Fibroblast of the aortic adventitia (primary cell): ENCODE measurements at regions not wholly inside any gene's neighbourhood (a gene's known extent, or its start where the extent isn't known, plus 50 kb on each side); places are given as distances from the start of the nearest gene placed in this dataset.
A peak's percentile ranks its signal among the peaks of the same experiment; 100 is the strongest.

Experiments used
- DNase-seq: peaks from one replicate; pipeline ENCODE4 v3.0.0-alpha.2; 2010; ENCODE audit warnings: low read depth
- H3K4me3 ChIP-seq: 2 replicates; pipeline ENCODE4 v1.5.1; 2011; ENCODE audit warnings: low read depth, mild to moderate bottlenecking, control low read depth, low read length, moderate library complexity
- TF ChIP-seq, protein P1 (sequence below): IDR thresholded peaks from 2 replicates; pipeline ENCODE4 v1.5.1; 2011; ENCODE audit warnings: mild to moderate bottlenecking, low read length, control low read depth, inconsistent platforms; ENCODE audit not compliant: insufficient read depth

DNA sequence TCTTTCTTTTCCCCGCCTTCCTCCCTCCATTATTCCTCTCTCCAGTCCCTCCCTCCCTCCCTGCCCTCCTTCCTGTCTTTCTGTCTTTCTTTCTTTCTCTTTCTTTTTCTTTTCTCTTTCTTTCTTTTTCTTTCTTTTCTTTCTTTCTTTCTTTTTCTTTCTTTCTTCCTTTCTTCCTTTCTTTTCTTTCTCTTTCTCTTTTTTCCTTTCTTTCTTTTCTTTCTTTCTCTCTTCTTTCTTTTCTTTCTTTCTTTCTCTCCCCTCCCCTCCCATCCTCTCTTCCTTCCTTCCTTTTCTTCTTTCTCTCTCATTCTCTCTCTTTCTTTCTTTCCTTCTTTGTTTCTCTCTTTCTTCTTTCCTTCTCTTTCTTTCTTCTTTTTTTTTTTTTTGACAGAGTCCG is 402.2 kb upstream of the PLXNA2 start:
- TF ChIP-seq, protein P1, sequence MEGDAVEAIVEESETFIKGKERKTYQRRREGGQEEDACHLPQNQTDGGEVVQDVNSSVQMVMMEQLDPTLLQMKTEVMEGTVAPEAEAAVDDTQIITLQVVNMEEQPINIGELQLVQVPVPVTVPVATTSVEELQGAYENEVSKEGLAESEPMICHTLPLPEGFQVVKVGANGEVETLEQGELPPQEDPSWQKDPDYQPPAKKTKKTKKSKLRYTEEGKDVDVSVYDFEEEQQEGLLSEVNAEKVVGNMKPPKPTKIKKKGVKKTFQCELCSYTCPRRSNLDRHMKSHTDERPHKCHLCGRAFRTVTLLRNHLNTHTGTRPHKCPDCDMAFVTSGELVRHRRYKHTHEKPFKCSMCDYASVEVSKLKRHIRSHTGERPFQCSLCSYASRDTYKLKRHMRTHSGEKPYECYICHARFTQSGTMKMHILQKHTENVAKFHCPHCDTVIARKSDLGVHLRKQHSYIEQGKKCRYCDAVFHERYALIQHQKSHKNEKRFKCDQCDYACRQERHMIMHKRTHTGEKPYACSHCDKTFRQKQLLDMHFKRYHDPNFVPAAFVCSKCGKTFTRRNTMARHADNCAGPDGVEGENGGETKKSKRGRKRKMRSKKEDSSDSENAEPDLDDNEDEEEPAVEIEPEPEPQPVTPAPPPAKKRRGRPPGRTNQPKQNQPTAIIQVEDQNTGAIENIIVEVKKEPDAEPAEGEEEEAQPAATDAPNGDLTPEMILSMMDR = no peak
- DNase-seq = no peak
- H3K4me3 ChIP-seq = no peak overlapping the region

GRCh38 chr1:208648146-208648545 is 404.0 kb upstream of the PLXNA2 start:
- no peak overlapping the region for H3K4me3 ChIP-seq
- no peak for DNase-seq
- TF ChIP-seq, protein P1 = no peak

GRCh38 chr1:208652296-208653160 is 408.3 kb upstream of the PLXNA2 start:
- TF ChIP-seq, protein P1 = peak; percentile 91
- no peak overlapping the region for H3K4me3 ChIP-seq
- DNase-seq = peak; percentile 76

GRCh38 chr1:208653426-208653825 is 409.2 kb upstream of the PLXNA2 start:
- no peak for DNase-seq
- no peak overlapping the region for H3K4me3 ChIP-seq
- TF ChIP-seq, protein P1 = no peak

DNA sequence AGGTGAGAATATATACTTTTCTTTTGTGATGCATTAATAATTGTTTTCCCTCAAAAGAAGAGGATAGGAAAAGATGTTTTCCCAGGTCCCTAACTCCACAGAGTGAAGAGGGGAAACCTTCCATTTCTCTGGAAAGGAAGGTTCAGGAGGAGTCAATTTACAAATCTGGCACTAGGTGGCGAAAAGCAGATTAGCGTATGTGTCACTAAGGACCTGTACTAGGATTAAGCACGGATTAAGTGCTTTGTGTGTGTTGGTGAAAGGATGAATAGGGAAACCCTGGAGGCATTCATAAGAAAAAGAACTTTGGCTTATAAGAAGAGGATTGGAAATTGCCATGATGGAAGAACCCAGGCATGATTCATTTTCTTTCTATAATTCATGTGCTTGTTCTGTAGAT is 410.1 kb upstream of the PLXNA2 start:
- peak; percentile 36 for DNase-seq
- TF ChIP-seq, protein P1 = peak; percentile 47
- no peak overlapping the region for H3K4me3 ChIP-seq

GRCh38 chr1:208665936-208666335 is 421.8 kb upstream of the PLXNA2 start:
- TF ChIP-seq, protein P1 = no peak
- no peak overlapping the region for H3K4me3 ChIP-seq
- DNase-seq = no peak
